BLaER1 treated with 17β-estradiol and CSF1 and Interleukin-3, amounts not matched to agents 10 nM and 100 nM (cell line): ENCODE measurements at regions not wholly inside any gene's neighbourhood (a gene's known extent, or its start where the extent isn't known, plus 50 kb on each side); places are given as distances from the start of the nearest gene placed in this dataset.

Source experiments
- H3K27ac ChIP-seq, 11 experiments: shearing (Covaris generic); formaldehyde crosslinking; 2 replicates each; pipeline ENCODE4 v1.8.1; 2022
- H3K27me3 ChIP-seq, 11 experiments: shearing (Covaris generic); formaldehyde crosslinking; 2 replicates each; pipeline ENCODE4 v1.8.1; 2022
- H3K36me3 ChIP-seq, 11 experiments: shearing (Covaris generic); formaldehyde crosslinking; 2 replicates each; pipeline ENCODE4 v1.8.1; 2022
- H3K4me1 ChIP-seq, 10 experiments: shearing (Covaris generic); formaldehyde crosslinking; 2 replicates each; pipeline ENCODE4 v1.8.1; 2022
- H3K4me2 ChIP-seq, 11 experiments: shearing (Covaris generic); formaldehyde crosslinking; 2 replicates each; pipeline ENCODE4 v1.8.1; 2022
- H3K4me3 ChIP-seq, 10 experiments: shearing (Covaris generic); formaldehyde crosslinking; 2 replicates each; pipeline ENCODE4 v1.8.1; 2022
- H3K9ac ChIP-seq, 11 experiments: shearing (Covaris generic); formaldehyde crosslinking; 2 replicates each; pipeline ENCODE4 v1.8.1; 2022
- H3K9me3 ChIP-seq, 11 experiments: shearing (Covaris generic); formaldehyde crosslinking; replicated peaks in 1 of 11; 2 replicates each; pipeline ENCODE4 v1.8.1; 2022
- H4K20me1 ChIP-seq, 11 experiments: shearing (Covaris generic); formaldehyde crosslinking; 2 replicates each; pipeline ENCODE4 v1.8.1; 2022
- Cebpa-rat ChIP-seq, 11 experiments: shearing (Covaris generic); IDR thresholded peaks; 2 replicates each; pipeline ENCODE4 v1.8.1; 2022

GRCh38 chr5:61596265-61596664, 264.2 kb downstream of the ZSWIM6 start:
- peaks cover 32 to 48% (median 41%) of the 10 kb centered on the region in 10 experiments for H3K4me1 ChIP-seq
- no peak overlapping the region for H3K9ac ChIP-seq
- H3K4me2 ChIP-seq = peak overlapping the region in 6 of 11 experiments; percentile 50 to 72 (median 56); a peak in 7 of 22 replicates
- H3K27ac ChIP-seq = no peak overlapping the region
- H4K20me1 ChIP-seq = no peaks in the 10 kb centered on the region
- H3K4me3 ChIP-seq = no peak overlapping the region
- H3K36me3 ChIP-seq = no peaks in the 10 kb centered on the region
- no peaks in the 10 kb centered on the region for H3K27me3 ChIP-seq
- no peak for TF ChIP-seq Cebpa-rat (IDR thresholded peaks at IDR 0.05)
- peaks cover 0 to 8% (median 0%) of the 10 kb centered on the region in 11 experiments; a peak in 2 of 22 replicates for H3K9me3 ChIP-seq

DNA sequence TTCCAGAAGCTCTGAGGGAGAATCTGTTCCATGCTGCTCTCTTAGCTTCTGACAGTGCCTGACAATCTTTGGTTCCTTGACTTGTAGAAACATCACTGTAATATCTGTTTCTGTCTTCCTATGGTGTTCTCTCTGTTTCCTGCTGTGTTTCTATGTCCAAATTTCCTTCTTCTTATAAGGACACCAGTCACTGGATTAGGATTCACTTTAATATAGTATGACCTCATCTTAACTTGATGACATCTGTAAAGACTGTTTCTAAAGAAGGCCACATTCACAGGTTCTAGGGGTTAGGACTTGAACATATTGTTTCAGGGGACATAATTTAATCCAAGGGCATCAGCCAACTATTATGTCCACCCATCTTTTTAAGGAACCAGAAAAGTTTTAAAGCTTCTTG, 265.6 kb downstream of the ZSWIM6 start:
- H3K4me3 ChIP-seq = no peak overlapping the region
- H3K4me2 ChIP-seq = peak overlapping the region in 6 of 11 experiments; percentile 33 to 64 (median 54); a peak in 5 of 22 replicates
- no peaks in the 10 kb centered on the region for H3K36me3 ChIP-seq
- no peaks in the 10 kb centered on the region for H3K27me3 ChIP-seq
- no peak overlapping the region for H3K9ac ChIP-seq
- H3K4me1 ChIP-seq = peaks cover 32 to 48% (median 41%) of the 10 kb centered on the region in 10 experiments
- no peak overlapping the region for H3K27ac ChIP-seq
- TF ChIP-seq Cebpa-rat (IDR thresholded peaks at IDR 0.05) = no peak
- peaks cover 0 to 5% (median 0%) of the 10 kb centered on the region in 11 experiments; a peak in 1 of 22 replicates for H3K9me3 ChIP-seq
- H4K20me1 ChIP-seq = no peaks in the 10 kb centered on the region

- Histone ChIP-seq H3K27me3 (no peaks in the 10 kb centered on the region), H4K20me1 (no peaks in the 10 kb centered on the region), H3K9me3 (peaks cover 0 to under 1% (median 0%) of the 10 kb centered on the region in 11 experiments; a peak in 1 of 22 replicates), H3K4me1 (peaks cover 32 to 48% (median 41%) of the 10 kb centered on the region in 10 experiments), H3K9ac (no peak overlapping the region), H3K36me3 (no peaks in the 10 kb centered on the region), H3K4me2 (peak overlapping the region in 8 of 11 experiments; percentile 1 to 64 (median 52); a peak in 12 of 22 replicates), H3K4me3 (no peak overlapping the region), H3K27ac (no peak overlapping the region)
- TF ChIP-seq Cebpa-rat (IDR thresholded peaks at IDR 0.05) = no peak
Measured at GRCh38 chr5:61598126-61598525, 266.1 kb downstream of the ZSWIM6 start.

DNA sequence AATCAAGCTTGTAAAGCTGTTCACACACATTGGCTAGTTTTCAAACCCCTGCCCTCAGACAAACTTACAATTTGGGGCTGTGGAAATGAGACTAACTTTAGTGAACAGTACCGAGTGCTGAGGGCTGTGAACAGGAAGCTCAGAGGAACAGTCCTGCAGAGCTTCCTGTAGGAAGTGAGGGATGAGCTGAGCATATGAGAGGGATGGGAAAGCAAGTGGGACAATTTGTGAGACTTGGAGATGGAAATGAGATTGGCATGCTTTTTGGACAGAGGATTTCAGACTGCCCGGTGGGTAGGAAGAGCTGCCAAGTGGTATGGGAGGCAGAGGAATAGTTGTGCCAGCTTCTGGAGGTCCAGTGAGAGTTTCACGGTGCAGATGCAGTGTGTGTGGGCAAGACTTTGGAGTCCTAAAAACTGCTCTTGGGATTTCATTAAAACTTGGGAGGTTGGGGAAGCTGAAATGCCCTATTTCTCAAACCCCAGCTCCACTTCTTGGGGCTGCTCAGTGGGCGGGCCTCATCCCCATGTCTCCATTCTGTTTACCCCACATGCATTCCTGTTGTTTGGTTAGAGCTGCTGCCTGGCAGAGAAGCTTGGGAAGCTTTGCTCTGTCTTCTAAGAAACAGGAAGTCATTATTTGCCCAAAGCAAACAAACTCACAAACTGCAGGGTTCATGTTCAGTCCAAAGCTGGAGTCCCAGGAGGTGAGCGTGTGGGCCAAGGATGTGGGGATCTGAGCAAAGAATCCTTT, 267.5 kb downstream of the ZSWIM6 start:
- H3K4me3 ChIP-seq = no peak overlapping the region
- TF ChIP-seq Cebpa-rat (IDR thresholded peaks at IDR 0.05) = no peak
- H3K4me1 ChIP-seq = peaks cover 33 to 45% (median 41%) of the 10 kb centered on the region in 10 experiments
- no peak overlapping the region for H3K27ac ChIP-seq
- H3K27me3 ChIP-seq = no peaks in the 10 kb centered on the region
- peak overlapping the region; percentile 27 to 65 (median 59) for H3K4me2 ChIP-seq
- H3K9ac ChIP-seq = no peak overlapping the region
- no peaks in the 10 kb centered on the region for H4K20me1 ChIP-seq
- H3K9me3 ChIP-seq = no peaks in the 10 kb centered on the region
- H3K36me3 ChIP-seq = no peaks in the 10 kb centered on the region

- Histone ChIP-seq H3K9me3 (no peaks in the 10 kb centered on the region), H3K9ac (no peak overlapping the region), H3K4me2 (peak overlapping the region in 9 of 11 experiments; percentile 29 to 65 (median 61); a peak in 14 of 22 replicates), H3K4me1 (peaks cover 29 to 42% (median 36%) of the 10 kb centered on the region in 10 experiments), H4K20me1 (no peaks in the 10 kb centered on the region), H3K36me3 (no peaks in the 10 kb centered on the region), H3K4me3 (no peak overlapping the region), H3K27ac (no peak overlapping the region), H3K27me3 (no peaks in the 10 kb centered on the region)
- no peak for TF ChIP-seq Cebpa-rat (IDR thresholded peaks at IDR 0.05)
Measured at GRCh38 chr5:61600123-61600444, 268.0 kb downstream of the ZSWIM6 start.

DNA sequence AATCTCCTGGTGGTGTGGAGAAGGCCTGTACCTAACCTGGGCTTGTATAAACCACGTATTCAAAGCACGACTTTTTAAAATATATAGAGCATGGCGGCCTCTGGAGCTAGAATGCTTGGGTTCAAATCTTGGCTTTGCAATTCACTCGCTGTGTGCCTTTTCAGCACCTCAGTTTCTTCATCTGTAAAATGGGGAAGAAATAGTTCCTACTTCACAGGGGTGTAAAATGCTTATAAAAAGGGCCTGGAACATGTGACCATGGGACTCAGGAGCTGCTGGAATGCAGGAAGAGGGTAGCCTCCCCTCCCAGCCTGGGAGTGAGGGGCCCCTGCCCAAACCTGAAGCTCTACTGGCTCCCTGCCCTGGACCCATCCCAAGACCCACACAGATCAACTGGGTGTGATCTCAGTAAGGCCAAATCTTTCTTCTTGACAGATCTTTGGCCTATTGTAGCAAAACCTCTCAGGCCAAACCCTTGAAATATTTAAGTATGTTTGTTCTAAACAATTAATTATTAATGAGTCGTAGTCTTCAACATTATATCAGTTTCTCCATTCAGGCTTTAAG, 269.0 kb downstream of the ZSWIM6 start:
- Histone ChIP-seq H3K27me3 (no peaks in the 10 kb centered on the region), H3K4me2 (no peak overlapping the region), H3K27ac (no peak overlapping the region), H3K4me3 (no peak overlapping the region), H3K9ac (no peak overlapping the region), H3K9me3 (no peaks in the 10 kb centered on the region), H3K4me1 (peaks cover 20 to 42% (median 28%) of the 10 kb centered on the region in 10 experiments), H4K20me1 (no peaks in the 10 kb centered on the region), H3K36me3 (no peaks in the 10 kb centered on the region)
- TF ChIP-seq Cebpa-rat (IDR thresholded peaks at IDR 0.05) = no peak

DNA sequence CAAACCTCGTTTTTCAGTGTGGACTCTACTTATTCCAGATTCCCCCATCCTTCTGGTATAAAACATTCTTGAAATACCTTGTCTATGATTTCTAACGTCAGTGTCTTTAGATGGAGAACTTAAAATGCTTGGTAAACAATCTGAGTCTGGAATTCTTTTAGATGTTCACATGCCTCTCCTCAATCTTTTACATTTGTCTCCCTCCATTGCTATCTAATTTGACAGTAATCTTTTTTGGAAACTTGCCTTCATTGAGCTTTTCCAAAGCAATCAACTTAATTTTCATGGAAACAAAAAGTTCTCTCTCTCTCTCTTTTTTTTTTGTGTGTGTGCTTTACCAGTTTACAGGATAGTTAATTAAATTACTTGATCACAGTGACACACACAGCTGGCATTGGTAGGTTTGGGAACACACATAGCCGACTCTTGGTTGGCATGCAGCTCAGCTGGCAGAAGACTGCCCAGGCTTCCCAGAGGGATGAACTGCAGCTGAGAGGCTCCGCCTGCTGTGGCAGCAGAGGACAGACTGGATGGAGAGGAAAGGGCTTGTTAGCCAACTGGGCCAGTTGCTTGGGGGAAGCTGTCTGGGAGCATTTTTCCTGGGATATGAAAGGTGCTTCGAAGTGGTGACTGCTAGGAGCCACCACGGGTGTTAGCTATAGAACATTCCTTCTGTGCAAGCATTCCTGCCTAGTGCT, 271.3 kb downstream of the ZSWIM6 start:
- Histone ChIP-seq H3K4me3 (no peak overlapping the region), H3K4me1 (peaks cover 15 to 43% (median 19%) of the 10 kb centered on the region in 10 experiments; a peak in 19 of 20 replicates), H3K27me3 (no peaks in the 10 kb centered on the region), H3K9ac (no peak overlapping the region), H3K27ac (no peak overlapping the region), H3K4me2 (0 out of 22 replicates have a peak overlapping the region, but pooled peaks of 1 of the 11 experiments have one; percentile 85), H3K36me3 (no peaks in the 10 kb centered on the region), H3K9me3 (no peaks in the 10 kb centered on the region), H4K20me1 (no peaks in the 10 kb centered on the region)
- TF ChIP-seq Cebpa-rat (IDR thresholded peaks at IDR 0.05) = no peak

- Histone ChIP-seq H3K4me1 (peaks cover 7 to 36% (median 9%) of the 10 kb centered on the region in 10 experiments; a peak in 19 of 20 replicates), H3K27ac (peak overlapping the region in 1 of 11 experiments; percentile 27; a peak in 1 of 22 replicates), H3K4me3 (no peak overlapping the region), H4K20me1 (no peaks in the 10 kb centered on the region), H3K9me3 (no peaks in the 10 kb centered on the region), H3K36me3 (no peaks in the 10 kb centered on the region), H3K9ac (no peak overlapping the region), H3K4me2 (peak overlapping the region in 3 of 11 experiments; percentile 20 to 85 (median 73); a peak in 5 of 22 replicates), H3K27me3 (no peaks in the 10 kb centered on the region)
- TF ChIP-seq Cebpa-rat (IDR thresholded peaks at IDR 0.05) = no peak
Measured at GRCh38 chr5:61604076-61605025, 272.3 kb downstream of the ZSWIM6 start.
